BLaER1 treated with 17β-estradiol and CSF1 and Interleukin-3, amounts not matched to agents 10 nM and 100 nM (cell line): ENCODE measurements at regions not wholly inside any gene's neighbourhood (a gene's known extent, or its start where the extent isn't known, plus 50 kb on each side); places are given as distances from the start of the nearest gene placed in this dataset.

Experiments
- H3K27ac ChIP-seq, 11 experiments: shearing (Covaris generic); formaldehyde crosslinking; 2 replicates each; pipeline ENCODE4 v1.8.1; 2022
- H3K27me3 ChIP-seq, 11 experiments: shearing (Covaris generic); formaldehyde crosslinking; 2 replicates each; pipeline ENCODE4 v1.8.1; 2022
- H3K36me3 ChIP-seq, 11 experiments: shearing (Covaris generic); formaldehyde crosslinking; 2 replicates each; pipeline ENCODE4 v1.8.1; 2022
- H3K4me1 ChIP-seq, 10 experiments: shearing (Covaris generic); formaldehyde crosslinking; 2 replicates each; pipeline ENCODE4 v1.8.1; 2022
- H3K4me2 ChIP-seq, 11 experiments: shearing (Covaris generic); formaldehyde crosslinking; 2 replicates each; pipeline ENCODE4 v1.8.1; 2022
- H3K4me3 ChIP-seq, 10 experiments: shearing (Covaris generic); formaldehyde crosslinking; 2 replicates each; pipeline ENCODE4 v1.8.1; 2022
- H3K9ac ChIP-seq, 11 experiments: shearing (Covaris generic); formaldehyde crosslinking; 2 replicates each; pipeline ENCODE4 v1.8.1; 2022
- H3K9me3 ChIP-seq, 11 experiments: shearing (Covaris generic); formaldehyde crosslinking; replicated peaks in 1 of 11; 2 replicates each; pipeline ENCODE4 v1.8.1; 2022
- H4K20me1 ChIP-seq, 11 experiments: shearing (Covaris generic); formaldehyde crosslinking; 2 replicates each; pipeline ENCODE4 v1.8.1; 2022
- Cebpa-rat ChIP-seq, 11 experiments: shearing (Covaris generic); IDR thresholded peaks; 2 replicates each; pipeline ENCODE4 v1.8.1; 2022

DNA sequence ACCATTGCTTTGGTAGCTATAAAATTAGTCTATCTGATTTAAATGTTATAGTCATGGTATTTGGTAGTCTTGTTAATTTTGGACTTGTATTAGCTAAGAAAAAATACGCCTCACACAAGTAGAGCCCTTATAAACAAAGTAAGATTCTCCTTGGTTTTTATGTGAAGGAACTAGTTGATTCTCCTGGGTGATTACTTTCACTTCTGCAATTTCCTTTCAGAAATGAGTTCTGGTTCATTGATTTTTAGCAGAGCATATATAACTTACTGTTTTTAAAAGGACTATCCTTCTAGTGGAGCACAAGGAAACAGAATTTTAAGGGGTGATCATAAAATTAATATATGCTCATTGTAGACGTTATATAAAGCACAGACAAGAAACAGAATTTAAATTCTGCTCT is 120.1 kb downstream of the BACH1 start:
- Histone ChIP-seq H4K20me1 (no peaks in the 10 kb centered on the region), H3K4me2 (peak overlapping the region; percentile 42 to 61 (median 51); a peak in 21 of 22 replicates), H3K27me3 (no peaks in the 10 kb centered on the region), H3K9me3 (no peaks in the 10 kb centered on the region), H3K4me3 (no peak overlapping the region), H3K27ac (no peak overlapping the region), H3K9ac (no peak overlapping the region; a peak in 1 of 22 replicates), H3K36me3 (peaks cover 0 to 37% (median 0%) of the 10 kb centered on the region in 11 experiments; a peak in 8 of 22 replicates), H3K4me1 (peaks cover 18 to 33% (median 27%) of the 10 kb centered on the region in 10 experiments)
- no peak for TF ChIP-seq Cebpa-rat (IDR thresholded peaks at IDR 0.05)

- Histone ChIP-seq H3K9ac (no peak overlapping the region), H3K4me1 (peaks cover 18 to 33% (median 30%) of the 10 kb centered on the region in 10 experiments), H3K9me3 (no peaks in the 10 kb centered on the region), H3K27ac (no peak overlapping the region), H3K36me3 (peaks cover 0 to 31% (median 0%) of the 10 kb centered on the region in 11 experiments; a peak in 7 of 22 replicates), H3K27me3 (no peaks in the 10 kb centered on the region), H3K4me2 (peak overlapping the region in 6 of 11 experiments; percentile 25 to 60 (median 50); a peak in 10 of 22 replicates), H3K4me3 (no peak overlapping the region), H4K20me1 (no peaks in the 10 kb centered on the region)
- TF ChIP-seq Cebpa-rat (IDR thresholded peaks at IDR 0.05), result no peak
These were observed 120.7 kb downstream of the BACH1 start for GRCh38 chr21:29419422-29419821.

DNA sequence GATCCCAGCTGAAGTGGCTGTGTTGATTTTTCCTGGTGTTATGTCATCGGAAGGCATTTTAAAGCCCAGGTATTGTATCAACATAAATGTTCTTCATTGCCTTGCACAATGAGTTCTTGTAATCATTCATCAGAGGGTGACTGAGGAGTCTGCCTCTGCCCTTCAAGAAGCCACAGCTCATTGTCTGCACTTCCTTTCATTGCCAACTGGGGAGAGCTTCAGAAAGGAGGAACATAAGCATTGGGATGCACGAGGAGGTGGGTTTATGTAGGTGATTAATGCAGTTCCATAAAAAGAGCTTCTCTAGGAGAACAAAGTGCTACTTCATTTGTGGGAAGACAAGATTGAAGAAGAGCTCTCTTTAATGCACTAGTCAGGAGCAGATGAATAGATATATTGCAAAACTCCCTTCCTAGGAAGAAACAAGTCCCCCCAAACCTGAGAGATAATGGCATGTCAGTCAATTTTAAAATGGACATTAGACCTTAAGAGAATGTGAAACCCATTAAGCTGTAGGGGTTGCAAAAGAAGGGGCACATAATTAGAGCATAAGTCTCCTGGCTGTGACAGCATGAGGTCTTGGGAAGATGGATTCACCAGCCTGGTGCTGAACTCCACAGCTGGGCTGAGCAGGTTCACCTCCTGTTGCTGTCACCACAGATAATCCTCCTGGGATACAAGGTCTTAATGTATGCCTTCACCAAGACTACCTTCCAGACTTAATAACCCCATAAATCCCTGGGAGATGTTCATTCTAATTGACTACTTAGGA is 124.6 kb downstream of the BACH1 start:
- Histone ChIP-seq H3K4me1 (peaks cover 22 to 44% (median 34%) of the 10 kb centered on the region in 10 experiments), H4K20me1 (no peaks in the 10 kb centered on the region), H3K36me3 (peaks cover 0 to 20% (median 0%) of the 10 kb centered on the region in 11 experiments; a peak in 3 of 22 replicates), H3K4me3 (no peak overlapping the region), H3K27me3 (no peaks in the 10 kb centered on the region), H3K9ac (no peak overlapping the region), H3K4me2 (peak overlapping the region in 9 of 11 experiments; percentile 3 to 26 (median 9); a peak in 6 of 22 replicates), H3K9me3 (no peaks in the 10 kb centered on the region), H3K27ac (no peak overlapping the region)
- no peak for TF ChIP-seq Cebpa-rat (IDR thresholded peaks at IDR 0.05)

- TF ChIP-seq Cebpa-rat (IDR thresholded peaks at IDR 0.05), result no peak
- H3K4me1 ChIP-seq, result peaks cover 13 to 31% (median 20%) of the 10 kb centered on the region in 10 experiments
- H3K9ac ChIP-seq, result no peak overlapping the region
- H3K27me3 ChIP-seq, result no peaks in the 10 kb centered on the region
- no peak overlapping the region for H3K4me3 ChIP-seq
- no peak overlapping the region for H3K27ac ChIP-seq
- peak overlapping the region in 8 of 11 experiments; percentile 1 to 74 (median 26); a peak in 6 of 22 replicates for H3K4me2 ChIP-seq
- no peaks in the 10 kb centered on the region for H3K9me3 ChIP-seq
- H3K36me3 ChIP-seq, result peaks cover 0 to 25% (median 0%) of the 10 kb centered on the region in 11 experiments; a peak in 4 of 22 replicates
- no peaks in the 10 kb centered on the region for H4K20me1 ChIP-seq
These were observed 126.0 kb downstream of the BACH1 start for GRCh38 chr21:29424728-29425127.

DNA sequence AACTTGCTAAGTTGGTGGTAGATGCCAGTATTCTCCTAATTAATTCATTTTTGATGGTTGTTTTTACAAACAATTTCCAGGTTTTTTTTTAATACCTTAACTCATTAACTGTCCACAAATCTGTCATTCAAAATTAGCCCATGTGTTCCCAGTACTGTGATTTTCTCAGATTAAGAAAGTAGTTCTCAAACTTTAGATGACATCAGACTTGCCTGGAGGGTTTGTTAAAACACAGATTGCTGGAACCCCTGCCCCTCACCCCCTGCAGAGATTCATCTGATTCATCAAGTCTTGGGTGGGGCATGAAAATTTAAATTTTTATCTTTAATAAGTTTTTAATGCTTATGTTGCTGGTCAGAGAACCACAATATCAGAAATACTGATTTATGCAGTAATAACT is 130.5 kb downstream of the BACH1 start:
- peaks cover 0 to 34% (median 0%) of the 10 kb centered on the region in 11 experiments; a peak in 4 of 22 replicates for H3K36me3 ChIP-seq
- H3K9me3 ChIP-seq, result no peaks in the 10 kb centered on the region
- H3K4me1 ChIP-seq, result peaks cover 4 to 24% (median 11%) of the 10 kb centered on the region in 10 experiments; a peak in 18 of 20 replicates
- H4K20me1 ChIP-seq, result no peaks in the 10 kb centered on the region
- TF ChIP-seq Cebpa-rat (IDR thresholded peaks at IDR 0.05), result no peak
- H3K4me2 ChIP-seq, result no peak overlapping the region
- no peak overlapping the region for H3K4me3 ChIP-seq
- H3K27me3 ChIP-seq, result no peaks in the 10 kb centered on the region
- H3K27ac ChIP-seq, result no peak overlapping the region
- H3K9ac ChIP-seq, result no peak overlapping the region

DNA sequence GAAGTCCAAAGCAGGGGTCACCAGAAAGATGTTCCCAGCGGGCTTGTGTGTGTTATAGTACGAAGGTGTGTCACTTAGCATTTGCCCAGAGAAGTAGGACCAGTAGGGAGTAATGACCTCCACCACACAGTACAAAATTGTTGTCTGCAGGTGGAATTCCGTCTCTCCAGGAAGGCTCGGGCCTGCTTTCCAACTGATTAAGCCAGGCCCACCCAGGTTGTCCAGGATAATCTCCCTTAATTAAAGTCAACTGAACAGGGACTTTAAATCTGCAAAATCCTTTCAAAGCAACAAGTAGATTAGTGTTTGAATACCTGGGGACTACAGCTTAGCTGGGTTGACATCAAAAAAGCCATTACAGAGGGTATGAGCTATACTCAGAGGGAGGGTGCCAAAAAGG is 131.3 kb downstream of the BACH1 start:
- Histone ChIP-seq H3K9me3 (no peaks in the 10 kb centered on the region), H3K4me1 (peaks cover 0 to 24% (median 5%) of the 10 kb centered on the region in 10 experiments; a peak in 17 of 20 replicates), H3K4me2 (no peak overlapping the region), H3K27ac (no peak overlapping the region), H3K36me3 (peaks cover 0 to 42% (median 0%) of the 10 kb centered on the region in 11 experiments; a peak in 4 of 22 replicates), H3K9ac (no peak overlapping the region), H4K20me1 (no peaks in the 10 kb centered on the region), H3K4me3 (no peak overlapping the region), H3K27me3 (no peaks in the 10 kb centered on the region)
- TF ChIP-seq Cebpa-rat (IDR thresholded peaks at IDR 0.05), result no peak

GRCh38 chr21:29430576-29430975 is 131.9 kb downstream of the BACH1 start:
- peaks cover 0 to 48% (median 0%) of the 10 kb centered on the region in 11 experiments; a peak in 4 of 22 replicates for H3K36me3 ChIP-seq
- H3K4me2 ChIP-seq, result no peak overlapping the region
- no peak overlapping the region for H3K27ac ChIP-seq
- no peak overlapping the region for H3K4me3 ChIP-seq
- no peak for TF ChIP-seq Cebpa-rat (IDR thresholded peaks at IDR 0.05)
- no peaks in the 10 kb centered on the region for H3K9me3 ChIP-seq
- peaks cover 0 to 24% (median under 1%) of the 10 kb centered on the region in 10 experiments; a peak in 10 of 20 replicates for H3K4me1 ChIP-seq
- H4K20me1 ChIP-seq, result no peaks in the 10 kb centered on the region
- H3K27me3 ChIP-seq, result no peaks in the 10 kb centered on the region
- H3K9ac ChIP-seq, result no peak overlapping the region

GRCh38 chr21:29431178-29431577 is 132.5 kb downstream of the BACH1 start:
- Histone ChIP-seq H3K9me3 (no peaks in the 10 kb centered on the region), H3K27me3 (no peaks in the 10 kb centered on the region), H3K27ac (no peak overlapping the region), H4K20me1 (no peaks in the 10 kb centered on the region), H3K9ac (no peak overlapping the region), H3K4me3 (no peak overlapping the region), H3K4me2 (no peak overlapping the region), H3K4me1 (peaks cover 0 to 27% (median 0%) of the 10 kb centered on the region in 10 experiments; a peak in 4 of 20 replicates), H3K36me3 (peaks cover 0 to 54% (median 0%) of the 10 kb centered on the region in 11 experiments; a peak in 7 of 22 replicates)
- TF ChIP-seq Cebpa-rat (IDR thresholded peaks at IDR 0.05), result no peak

GRCh38 chr21:29431680-29432079 is 133.0 kb downstream of the BACH1 start:
- Histone ChIP-seq H3K4me1 (peaks cover 0 to 31% (median 0%) of the 10 kb centered on the region in 10 experiments; a peak in 4 of 20 replicates), H3K4me2 (no peak overlapping the region), H3K9ac (no peak overlapping the region), H3K36me3 (peaks cover 0 to 55% (median 0%) of the 10 kb centered on the region in 11 experiments; a peak in 7 of 22 replicates), H3K9me3 (no peaks in the 10 kb centered on the region), H4K20me1 (no peaks in the 10 kb centered on the region), H3K27me3 (no peaks in the 10 kb centered on the region), H3K27ac (no peak overlapping the region), H3K4me3 (no peak overlapping the region)
- TF ChIP-seq Cebpa-rat (IDR thresholded peaks at IDR 0.05), result no peak
